Gastroesophageal sphincter (tissue), 3 donors: ENCODE measurements at regions not wholly inside any gene's neighbourhood (a gene's known extent, or its start where the extent isn't known, plus 50 kb on each side); places are given as distances from the start of the nearest gene placed in this dataset.

Source experiments
- CTCF ChIP-seq, 4 experiments: fragments of 200-600 bp in 2 of 4; fragments of 450-650 bp in 2 of 4; sonication (generic) in 1 of 4; IDR thresholded peaks; one replicate each; pipeline ENCODE4 v1.5.1; 2017 to 2019; ENCODE audit warnings: antibody characterized with exemption in 4 of 4, mild to moderate bottlenecking in 2 of 4, moderate library complexity in 2 of 4
- POLR2A ChIP-seq, 2 donors: fragments of 450-650 bp; IDR thresholded peaks; one replicate each; pipeline ENCODE4 v1.6.1; 2017; ENCODE audit warnings: antibody characterized with exemption in 2 of 2, mild to moderate bottlenecking in 2 of 2, moderate library complexity in 1 of 2
- POLR2AphosphoS5 ChIP-seq: sonication (generic); formaldehyde crosslinking; IDR thresholded peaks from one replicate; pipeline ENCODE4 v1.6.1; 2017; ENCODE audit warnings: antibody characterized with exemption

- TF ChIP-seq CTCF (IDR thresholded peaks at IDR 0.05) (no peak), POLR2A (IDR thresholded peaks at IDR 0.05) (no peak), POLR2AphosphoS5 (no peak)
These were observed 209.4 kb upstream of the USP15 start for GRCh38 chr12:62050785-62051184.
